Osteoblast (primary cell): ENCODE measurements at regions not wholly inside any gene's neighbourhood (a gene's known extent, or its start where the extent isn't known, plus 50 kb on each side); places are given as distances from the start of the nearest gene placed in this dataset.

Source experiments
- DNase-seq: peaks from one replicate; pipeline ENCODE4 v3.0.0; 2011; ENCODE audit warnings: low spot score, mixed read lengths; ENCODE audit not compliant: insufficient read length; ENCODE audit errors: missing footprints
- H2AFZ ChIP-seq: 2 replicates; pipeline ENCODE4 v1.6.0; 2011; ENCODE audit warnings: mild to moderate bottlenecking, low read length
- H3K27ac ChIP-seq: 2 replicates; pipeline ENCODE4 v1.5.1; 2011; ENCODE audit warnings: mild to moderate bottlenecking, low read depth, low read length, moderate library complexity
- H3K27me3 ChIP-seq: 2 replicates; pipeline ENCODE4 v1.6.0; 2012; ENCODE audit warnings: mild to moderate bottlenecking, control low read depth, inconsistent platforms, low read length, moderate library complexity; ENCODE audit not compliant: insufficient read depth
- H3K36me3 ChIP-seq: 2 replicates; pipeline ENCODE4 v1.5.1; 2011; ENCODE audit warnings: mild to moderate bottlenecking, low read length, control low read depth, moderate library complexity; ENCODE audit not compliant: insufficient read depth
- H3K4me1 ChIP-seq: 2 replicates; pipeline ENCODE4 v1.5.1; 2011; ENCODE audit warnings: mild to moderate bottlenecking, low read length, control low read depth, moderate library complexity; ENCODE audit not compliant: insufficient read depth
- H3K4me2 ChIP-seq: 2 replicates; pipeline ENCODE4 v1.6.0; 2011; ENCODE audit warnings: mild to moderate bottlenecking, low read length; ENCODE audit not compliant: insufficient read depth
- H3K4me3 ChIP-seq: fragments of 200-600 bp; sonication (generic); 3 replicates; pipeline ENCODE4 v1.5.1; 2012; ENCODE audit warnings: mild to moderate bottlenecking, low read length, inconsistent platforms; ENCODE audit not compliant: insufficient read depth
- H3K79me2 ChIP-seq: 2 replicates; pipeline ENCODE4 v1.6.0; 2012; ENCODE audit warnings: mild to moderate bottlenecking, low read length, control low read depth, inconsistent platforms; ENCODE audit not compliant: insufficient read depth
- H3K9me3 ChIP-seq: 2 replicates; pipeline ENCODE4 v1.5.1; 2011; ENCODE audit warnings: low read depth, low read length, control low read depth
- H4K20me1 ChIP-seq: 2 replicates; pipeline ENCODE4 v1.6.0; 2012; ENCODE audit warnings: mild to moderate bottlenecking, low read length, control low read depth; ENCODE audit not compliant: insufficient read depth
- TF ChIP-seq, protein P1 (sequence below): IDR thresholded peaks from 2 replicates; pipeline ENCODE4 v1.5.1; 2011; ENCODE audit warnings: mild to moderate bottlenecking, low read depth, low read length, moderate library complexity; ENCODE audit errors: extremely low read depth

GRCh38 chr14:97903821-97904220 is 1106.6 kb downstream of the VRK1 start:
- Histone ChIP-seq H3K4me3 (no peak overlapping the region), H2AFZ (no peak overlapping the region), H3K36me3 (no peaks in the 10 kb centered on the region), H3K4me1 (no peaks in the 10 kb centered on the region), H3K4me2 (no peak overlapping the region), H3K27me3 (no peaks in the 10 kb centered on the region), H3K9me3 (no peaks in the 10 kb centered on the region), H4K20me1 (no peaks in the 10 kb centered on the region), H3K79me2 (no peaks in the 10 kb centered on the region), H3K27ac (no peak overlapping the region)
- TF ChIP-seq, protein P1, sequence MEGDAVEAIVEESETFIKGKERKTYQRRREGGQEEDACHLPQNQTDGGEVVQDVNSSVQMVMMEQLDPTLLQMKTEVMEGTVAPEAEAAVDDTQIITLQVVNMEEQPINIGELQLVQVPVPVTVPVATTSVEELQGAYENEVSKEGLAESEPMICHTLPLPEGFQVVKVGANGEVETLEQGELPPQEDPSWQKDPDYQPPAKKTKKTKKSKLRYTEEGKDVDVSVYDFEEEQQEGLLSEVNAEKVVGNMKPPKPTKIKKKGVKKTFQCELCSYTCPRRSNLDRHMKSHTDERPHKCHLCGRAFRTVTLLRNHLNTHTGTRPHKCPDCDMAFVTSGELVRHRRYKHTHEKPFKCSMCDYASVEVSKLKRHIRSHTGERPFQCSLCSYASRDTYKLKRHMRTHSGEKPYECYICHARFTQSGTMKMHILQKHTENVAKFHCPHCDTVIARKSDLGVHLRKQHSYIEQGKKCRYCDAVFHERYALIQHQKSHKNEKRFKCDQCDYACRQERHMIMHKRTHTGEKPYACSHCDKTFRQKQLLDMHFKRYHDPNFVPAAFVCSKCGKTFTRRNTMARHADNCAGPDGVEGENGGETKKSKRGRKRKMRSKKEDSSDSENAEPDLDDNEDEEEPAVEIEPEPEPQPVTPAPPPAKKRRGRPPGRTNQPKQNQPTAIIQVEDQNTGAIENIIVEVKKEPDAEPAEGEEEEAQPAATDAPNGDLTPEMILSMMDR: no peak
- DNase-seq: no peak

DNA sequence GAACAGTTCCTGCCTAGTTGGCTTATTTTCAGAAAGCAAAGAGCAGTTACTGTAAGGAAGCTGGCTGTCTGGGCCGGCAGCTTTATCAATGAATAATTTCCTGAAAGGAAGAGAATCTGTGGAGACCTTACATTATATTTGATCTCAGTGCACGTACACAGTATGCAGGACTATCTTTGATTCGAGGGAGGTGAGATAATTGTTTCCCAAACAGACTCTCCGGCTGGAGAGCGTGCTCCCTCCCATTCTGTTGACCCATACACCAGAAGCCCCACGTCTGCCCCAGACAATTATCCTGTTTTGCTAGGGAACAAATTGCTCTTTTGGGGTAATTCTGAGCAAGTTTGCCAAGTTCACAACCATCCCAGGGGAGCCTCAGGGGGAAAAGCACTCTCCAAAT is 1115.0 kb downstream of the VRK1 start:
- Histone ChIP-seq H2AFZ (no peak overlapping the region), H3K9me3 (no peaks in the 10 kb centered on the region), H3K4me2 (no peak overlapping the region), H3K36me3 (no peaks in the 10 kb centered on the region), H3K27me3 (no peaks in the 10 kb centered on the region), H3K79me2 (no peaks in the 10 kb centered on the region), H4K20me1 (no peaks in the 10 kb centered on the region), H3K27ac (no peak overlapping the region), H3K4me3 (no peak overlapping the region), H3K4me1 (no peaks in the 10 kb centered on the region)
- TF ChIP-seq, protein P1: no peak
- no peak for DNase-seq

- TF ChIP-seq, protein P1: no peak
- H3K4me1 ChIP-seq: no peaks in the 10 kb centered on the region
- H3K9me3 ChIP-seq: peaks cover 3% of the 10 kb centered on the region
- no peak overlapping the region for H3K27ac ChIP-seq
- no peak overlapping the region for H3K4me3 ChIP-seq
- no peaks in the 10 kb centered on the region for H3K27me3 ChIP-seq
- H3K4me2 ChIP-seq: no peak overlapping the region
- no peaks in the 10 kb centered on the region for H4K20me1 ChIP-seq
- no peaks in the 10 kb centered on the region for H3K36me3 ChIP-seq
- H2AFZ ChIP-seq: no peak overlapping the region
- H3K79me2 ChIP-seq: no peaks in the 10 kb centered on the region
- DNase-seq: no peak
Measured at GRCh38 chr14:97916100-97916499, 1118.9 kb downstream of the VRK1 start.

- Histone ChIP-seq H3K4me3 (no peak overlapping the region), H4K20me1 (no peaks in the 10 kb centered on the region), H3K79me2 (no peaks in the 10 kb centered on the region), H3K4me2 (no peak overlapping the region), H3K9me3 (peaks cover 3% of the 10 kb centered on the region), H3K36me3 (no peaks in the 10 kb centered on the region), H3K4me1 (no peaks in the 10 kb centered on the region), H3K27ac (no peak overlapping the region), H3K27me3 (no peaks in the 10 kb centered on the region), H2AFZ (no peak overlapping the region)
- TF ChIP-seq, protein P1: no peak
- peak; percentile 55 for DNase-seq
Measured at GRCh38 chr14:97916669-97917568, 1119.7 kb downstream of the VRK1 start.
